SK-N-SH (cell line): ENCODE measurements at regions not wholly inside any gene's neighbourhood (a gene's known extent, or its start where the extent isn't known, plus 50 kb on each side); places are given as distances from the start of the nearest gene placed in this dataset.

Experiments used
- CHD2 ChIP-seq: fragments of 150-350 bp; IDR thresholded peaks from 2 replicates; pipeline ENCODE4 v1.6.1; 2018; ENCODE audit warnings: low read length; ENCODE audit not compliant: partially characterized antibody
- EP300 ChIP-seq, 2 experiments: IDR thresholded peaks; 2 replicates each; pipeline versions ENCODE4 v1.4.0 to v1.6.1; 2012; ENCODE audit warnings: borderline replicate concordance in 1 of 2, low read depth in 1 of 2, low read length in 1 of 2
- FOXM1 ChIP-seq: IDR thresholded peaks from 2 replicates; pipeline ENCODE4 v1.4.0; 2012; ENCODE audit warnings: low read depth, mild to moderate bottlenecking
- POLR2AphosphoS5 ChIP-seq: IDR thresholded peaks from 2 replicates; pipeline ENCODE4 v1.6.1; 2012; ENCODE audit warnings: low read depth, low read length
- RFX5 ChIP-seq: IDR thresholded peaks from 2 replicates; pipeline ENCODE4 v1.6.1; 2012; ENCODE audit warnings: mild to moderate bottlenecking, improper control_type of control experiment, low read length
- SMC3 ChIP-seq: IDR thresholded peaks from 2 replicates; pipeline ENCODE4 v1.6.1; 2012; ENCODE audit warnings: low read depth, low read length, improper control_type of control experiment
- TCF12 ChIP-seq: IDR thresholded peaks from 2 replicates; pipeline ENCODE4 v1.4.0; 2012
- TEAD4 ChIP-seq: IDR thresholded peaks from 2 replicates; pipeline ENCODE4 v1.4.0; 2012; ENCODE audit warnings: mild to moderate bottlenecking, borderline replicate concordance; ENCODE audit not compliant: insufficient read depth
- YY1 ChIP-seq: IDR thresholded peaks from 2 replicates; pipeline ENCODE4 v1.4.0; 2012; ENCODE audit warnings: low read depth, mild to moderate bottlenecking
- TF ChIP-seq, protein P1 (sequence below): fragments of 150-350 bp; IDR thresholded peaks from 2 replicates; pipeline ENCODE4 v1.6.1; 2017; ENCODE audit warnings: antibody characterized with exemption, low read length, low read depth, borderline replicate concordance
- TF ChIP-seq, protein P2 (sequence below): fragments of 200-600 bp; sonication (generic); IDR thresholded peaks from 2 replicates; pipeline ENCODE4 v1.6.1; 2017; ENCODE audit warnings: antibody characterized with exemption, mild to moderate bottlenecking, moderate library complexity

DNA sequence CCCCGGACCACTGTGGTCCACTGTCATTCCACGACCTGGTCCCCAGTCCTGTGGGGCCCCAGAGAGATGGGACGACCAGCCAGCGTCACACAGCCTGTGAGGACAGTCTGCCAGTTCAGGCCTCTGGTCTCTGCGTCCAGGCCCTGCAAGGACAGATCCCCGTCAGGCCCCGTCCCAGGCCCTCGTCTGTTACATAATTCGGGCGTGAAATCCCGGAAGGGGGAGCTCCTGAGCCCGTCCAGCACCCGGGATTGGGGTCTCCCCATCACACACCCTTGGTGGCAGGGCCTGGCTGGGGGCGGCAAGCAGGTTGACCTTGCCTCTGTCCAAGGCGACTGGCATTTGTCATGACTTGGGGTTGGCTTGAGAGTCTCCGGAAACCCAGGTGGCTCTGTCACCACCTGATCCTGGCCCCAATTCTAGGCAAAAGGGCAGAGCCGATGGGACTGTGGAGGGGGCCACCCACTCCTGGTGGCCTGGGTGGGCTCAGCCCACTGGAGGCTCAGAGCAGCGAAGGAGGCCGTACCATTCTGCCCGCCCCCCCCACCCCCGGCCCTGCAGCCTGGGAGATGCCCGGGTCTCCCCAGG is 73.8 kb upstream of the GATA5 start:
- TF ChIP-seq FOXM1 (no peak), TCF12 (no peak), CHD2 (no peak), SMC3 (no peak), EP300 (IDR thresholded peaks at IDR 0.05; ENCODE audit: borderline replicate concordance in 1 of 2, low read depth in 1 of 2, low read length in 1 of 2) (no peak), POLR2AphosphoS5 (no peak), RFX5 (no peak), TEAD4 (no peak), YY1 (no peak)
- TF ChIP-seq, protein P1, sequence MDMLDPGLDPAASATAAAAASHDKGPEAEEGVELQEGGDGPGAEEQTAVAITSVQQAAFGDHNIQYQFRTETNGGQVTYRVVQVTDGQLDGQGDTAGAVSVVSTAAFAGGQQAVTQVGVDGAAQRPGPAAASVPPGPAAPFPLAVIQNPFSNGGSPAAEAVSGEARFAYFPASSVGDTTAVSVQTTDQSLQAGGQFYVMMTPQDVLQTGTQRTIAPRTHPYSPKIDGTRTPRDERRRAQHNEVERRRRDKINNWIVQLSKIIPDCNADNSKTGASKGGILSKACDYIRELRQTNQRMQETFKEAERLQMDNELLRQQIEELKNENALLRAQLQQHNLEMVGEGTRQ, result no peak
- TF ChIP-seq, protein P2, sequence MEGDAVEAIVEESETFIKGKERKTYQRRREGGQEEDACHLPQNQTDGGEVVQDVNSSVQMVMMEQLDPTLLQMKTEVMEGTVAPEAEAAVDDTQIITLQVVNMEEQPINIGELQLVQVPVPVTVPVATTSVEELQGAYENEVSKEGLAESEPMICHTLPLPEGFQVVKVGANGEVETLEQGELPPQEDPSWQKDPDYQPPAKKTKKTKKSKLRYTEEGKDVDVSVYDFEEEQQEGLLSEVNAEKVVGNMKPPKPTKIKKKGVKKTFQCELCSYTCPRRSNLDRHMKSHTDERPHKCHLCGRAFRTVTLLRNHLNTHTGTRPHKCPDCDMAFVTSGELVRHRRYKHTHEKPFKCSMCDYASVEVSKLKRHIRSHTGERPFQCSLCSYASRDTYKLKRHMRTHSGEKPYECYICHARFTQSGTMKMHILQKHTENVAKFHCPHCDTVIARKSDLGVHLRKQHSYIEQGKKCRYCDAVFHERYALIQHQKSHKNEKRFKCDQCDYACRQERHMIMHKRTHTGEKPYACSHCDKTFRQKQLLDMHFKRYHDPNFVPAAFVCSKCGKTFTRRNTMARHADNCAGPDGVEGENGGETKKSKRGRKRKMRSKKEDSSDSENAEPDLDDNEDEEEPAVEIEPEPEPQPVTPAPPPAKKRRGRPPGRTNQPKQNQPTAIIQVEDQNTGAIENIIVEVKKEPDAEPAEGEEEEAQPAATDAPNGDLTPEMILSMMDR, result no peak
